ENCODE measurements at regions not wholly inside any gene's neighbourhood (a gene's known extent, or its start where the extent isn't known, plus 50 kb on each side); places are given as distances from the start of the nearest gene placed in this dataset.

DNA sequence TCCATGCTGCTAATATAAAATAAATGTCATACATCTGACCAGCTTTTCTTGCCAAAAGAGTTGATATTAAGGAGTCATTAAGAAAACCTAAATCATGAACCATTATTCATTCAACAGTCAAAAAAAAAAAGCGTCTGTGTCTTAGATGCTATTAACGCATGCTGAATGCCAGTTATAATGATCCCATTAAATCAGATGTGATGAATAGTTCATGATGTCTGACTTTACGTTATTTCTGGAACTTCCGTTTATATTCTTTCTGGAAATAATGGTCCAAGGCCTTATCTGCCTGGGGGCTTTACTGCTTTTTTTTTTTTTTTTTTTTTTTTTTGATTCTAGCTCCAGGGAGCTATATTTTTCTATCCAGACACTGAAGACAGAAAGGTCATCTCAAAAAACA lies 877.1 kb downstream of the HACE1 start:
- no peaks in the 10 kb centered on the region for H3K4me1 ChIP-seq
- H3K27ac ChIP-seq (replicated peaks in 1 of 4), result no peak overlapping the region
- H3K9me3 ChIP-seq, result no peaks in the 10 kb centered on the region
- intact Hi-C loops (cut with DNase I), result no loop called here
- TF ChIP-seq EP300 (IDR thresholded peaks at IDR 0.05) (no peak), POLR2AphosphoS5 (IDR thresholded peaks at IDR 0.05) (no peak), POLR2A (IDR thresholded peaks at IDR 0.05; ENCODE audit: low read depth) (no peak), CTCF (IDR thresholded peaks at IDR 0.05) (no peak)
- no peaks in the 10 kb centered on the region for H3K27me3 ChIP-seq
- DNase-seq (ENCODE audit: extremely low spot score), result no peak
- H3K4me3 ChIP-seq, result no peak overlapping the region
- WGBS, result 45% methylated on average over 4 of the region's 4 CpGs
- H3K36me3 ChIP-seq, result no peaks in the 10 kb centered on the region

DNA sequence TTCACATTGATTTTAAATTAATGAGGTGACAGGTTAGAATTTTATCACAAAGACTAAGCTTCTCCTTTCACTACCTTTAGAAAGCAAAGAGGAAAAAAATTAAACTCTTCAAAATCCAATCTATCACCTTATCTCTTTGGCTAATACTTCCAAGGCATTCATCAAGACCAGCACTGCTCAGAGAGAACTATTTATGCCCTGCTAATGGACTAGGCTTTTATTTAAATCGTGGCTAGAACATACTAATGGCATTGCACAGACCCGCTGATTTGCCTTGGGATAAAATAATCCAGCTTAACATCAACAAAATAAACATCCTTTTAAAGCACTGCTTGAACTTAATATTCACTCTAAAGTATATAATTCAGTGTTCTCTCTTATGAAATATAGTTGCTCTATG lies 880.4 kb downstream of the HACE1 start:
- WGBS, result 49% methylated on average over 2 of the region's 2 CpGs
- intact Hi-C loops (cut with DNase I), result no loop called here
- TF ChIP-seq EP300 (IDR thresholded peaks at IDR 0.05) (no peak), POLR2A (IDR thresholded peaks at IDR 0.05; ENCODE audit: low read depth) (no peak), CTCF (IDR thresholded peaks at IDR 0.05) (no peak), POLR2AphosphoS5 (IDR thresholded peaks at IDR 0.05) (no peak)
- no peak for DNase-seq (ENCODE audit: extremely low spot score)
- Histone ChIP-seq H3K36me3 (no peaks in the 10 kb centered on the region), H3K27me3 (no peaks in the 10 kb centered on the region), H3K4me1 (no peaks in the 10 kb centered on the region), H3K9me3 (no peaks in the 10 kb centered on the region), H3K4me3 (no peak overlapping the region), H3K27ac (replicated peaks in 1 of 4) (no peak overlapping the region)

DNA sequence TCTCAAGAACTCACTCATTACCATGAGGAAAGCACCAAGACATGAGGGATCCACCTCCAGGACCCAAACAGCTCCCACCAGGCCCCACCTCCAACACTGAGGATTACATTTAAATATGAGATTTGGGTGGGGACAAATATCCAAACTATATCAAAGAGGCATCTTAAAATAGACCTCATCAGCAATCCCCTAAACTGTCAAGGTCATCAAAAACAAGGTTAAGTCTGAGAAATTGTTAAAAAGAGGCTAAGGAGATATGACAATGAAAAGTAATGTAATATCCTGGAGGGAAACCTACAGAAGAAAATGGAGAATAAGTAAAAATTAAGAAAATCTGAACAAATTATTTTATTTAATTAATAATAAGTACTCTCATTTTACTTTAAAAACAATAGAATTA lies 922.3 kb downstream of the HACE1 start:
- DNase-seq (ENCODE audit: extremely low spot score), result no peak
- no peaks in the 10 kb centered on the region for H3K27me3 ChIP-seq
- H3K4me3 ChIP-seq, result no peak overlapping the region
- TF ChIP-seq EP300 (IDR thresholded peaks at IDR 0.05) (no peak), CTCF (IDR thresholded peaks at IDR 0.05) (no peak), POLR2AphosphoS5 (IDR thresholded peaks at IDR 0.05) (no peak), POLR2A (IDR thresholded peaks at IDR 0.05; ENCODE audit: low read depth) (no peak)
- no peaks in the 10 kb centered on the region for H3K4me1 ChIP-seq
- H3K36me3 ChIP-seq, result no peaks in the 10 kb centered on the region
- no peak overlapping the region for H3K27ac ChIP-seq (replicated peaks in 1 of 4)
- peaks cover 0 to 5% (median 0%) of the 10 kb centered on the region in 4 donors for H3K9me3 ChIP-seq
- intact Hi-C loops (cut with DNase I), result no loop called here

GRCh38 chr6:103925317-103925716 lies 934.4 kb downstream of the HACE1 start:
- Histone ChIP-seq H3K4me1 (no peaks in the 10 kb centered on the region), H3K4me3 (no peak overlapping the region), H3K9me3 (peaks cover 0 to 10% (median 5%) of the 10 kb centered on the region in 4 donors), H3K27me3 (no peaks in the 10 kb centered on the region), H3K27ac (replicated peaks in 1 of 4) (no peak overlapping the region), H3K36me3 (no peaks in the 10 kb centered on the region)
- no peak for DNase-seq (ENCODE audit: extremely low spot score)
- no peak for TF ChIP-seq POLR2AphosphoS5 (IDR thresholded peaks at IDR 0.05)
- TF ChIP-seq POLR2A (IDR thresholded peaks at IDR 0.05; ENCODE audit: low read depth), result no peak
- no peak for TF ChIP-seq CTCF (IDR thresholded peaks at IDR 0.05)
- TF ChIP-seq EP300 (IDR thresholded peaks at IDR 0.05), result no peak
- intact Hi-C loops (cut with DNase I), result no loop called here
- 91% methylated on average over 2 of the region's 2 CpGs for WGBS

- Histone ChIP-seq H3K36me3 (no peaks in the 10 kb centered on the region), H3K4me1 (no peaks in the 10 kb centered on the region), H3K27ac (replicated peaks in 1 of 4) (no peak overlapping the region), H3K4me3 (no peak overlapping the region), H3K27me3 (no peaks in the 10 kb centered on the region), H3K9me3 (peaks cover 0 to 14% (median 5%) of the 10 kb centered on the region in 4 donors)
- intact Hi-C loops (cut with DNase I), result no loop called here
- no peak for DNase-seq (ENCODE audit: extremely low spot score)
- TF ChIP-seq CTCF (IDR thresholded peaks at IDR 0.05) (no peak), EP300 (IDR thresholded peaks at IDR 0.05) (no peak), POLR2AphosphoS5 (IDR thresholded peaks at IDR 0.05) (no peak), POLR2A (IDR thresholded peaks at IDR 0.05; ENCODE audit: low read depth) (no peak)
Observed at GRCh38 chr6:103910018-103910417, 949.7 kb downstream of the HACE1 start.

Measured in esophagus muscularis mucosa (tissue), 4 donors.